ENCODE measurements at regions not wholly inside any gene's neighbourhood (a gene's known extent, or its start where the extent isn't known, plus 50 kb on each side); places are given as distances from the start of the nearest gene placed in this dataset.

DNA sequence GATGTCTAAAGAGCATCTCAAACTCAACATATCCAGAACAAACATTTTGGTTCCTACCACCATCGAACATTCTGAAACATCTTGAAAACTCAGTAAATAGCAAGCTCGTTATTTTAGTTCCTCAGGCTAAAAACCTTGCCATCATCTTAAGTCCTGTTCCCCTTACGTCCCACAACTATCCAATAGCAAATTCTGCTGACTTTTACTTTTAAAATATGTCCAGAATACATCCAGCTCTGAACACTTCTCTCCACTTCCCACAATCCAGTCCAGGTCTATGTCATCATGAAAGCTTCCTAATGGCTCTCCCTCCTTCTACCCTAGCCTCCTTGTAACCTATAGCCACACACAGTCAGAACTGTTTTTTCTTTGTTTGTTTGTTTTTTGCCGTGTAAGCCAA is 279.9 kb downstream of the IPO8 start:
- Histone ChIP-seq H3K36me3 (ENCODE audit: control insufficient read depth, insufficient read depth, low read length) (no peaks in the 10 kb centered on the region), H3K27ac (ENCODE audit: low read depth, low read length) (no peak overlapping the region), H3K9me3 (ENCODE audit: control insufficient read depth, insufficient read depth, low read length) (0 out of 2 replicates have a peak, but pooled peaks cover 13% of the 10 kb centered on the region), H3K27me3 (ENCODE audit: control insufficient read depth, insufficient read depth, low read length) (no peaks in the 10 kb centered on the region), H3K4me1 (ENCODE audit: control insufficient read depth, insufficient read depth, low read length) (no peaks in the 10 kb centered on the region), H3K4me3 (ENCODE audit: low read depth, low read length) (no peak overlapping the region), H3K9ac (ENCODE audit: low read depth, low read length) (no peak overlapping the region)

DNA sequence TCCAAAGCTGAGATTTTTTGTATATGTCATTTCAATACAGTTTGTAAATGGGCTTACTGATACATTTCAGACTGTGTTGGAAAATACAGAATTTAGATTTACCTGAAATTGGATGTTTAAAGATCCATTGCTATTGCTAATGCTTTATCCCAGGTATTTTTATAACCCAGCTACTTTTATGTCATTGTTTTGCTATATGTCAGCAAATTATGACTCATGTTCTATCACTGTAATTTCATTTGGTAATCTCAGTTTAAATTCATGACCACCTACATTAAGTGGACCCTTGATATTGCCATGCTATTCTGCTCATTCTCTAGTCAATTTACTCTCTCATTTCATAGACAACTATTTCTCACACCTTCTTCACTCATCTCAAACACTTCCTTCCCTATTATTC is 281.2 kb downstream of the IPO8 start:
- Histone ChIP-seq H3K9ac (ENCODE audit: low read depth, low read length) (no peak overlapping the region), H3K4me1 (ENCODE audit: control insufficient read depth, insufficient read depth, low read length) (no peaks in the 10 kb centered on the region), H3K36me3 (ENCODE audit: control insufficient read depth, insufficient read depth, low read length) (no peaks in the 10 kb centered on the region), H3K27ac (ENCODE audit: low read depth, low read length) (no peak overlapping the region), H3K4me3 (ENCODE audit: low read depth, low read length) (no peak overlapping the region), H3K27me3 (ENCODE audit: control insufficient read depth, insufficient read depth, low read length) (no peaks in the 10 kb centered on the region), H3K9me3 (ENCODE audit: control insufficient read depth, insufficient read depth, low read length) (0 out of 2 replicates have a peak, but pooled peaks cover 13% of the 10 kb centered on the region)

DNA sequence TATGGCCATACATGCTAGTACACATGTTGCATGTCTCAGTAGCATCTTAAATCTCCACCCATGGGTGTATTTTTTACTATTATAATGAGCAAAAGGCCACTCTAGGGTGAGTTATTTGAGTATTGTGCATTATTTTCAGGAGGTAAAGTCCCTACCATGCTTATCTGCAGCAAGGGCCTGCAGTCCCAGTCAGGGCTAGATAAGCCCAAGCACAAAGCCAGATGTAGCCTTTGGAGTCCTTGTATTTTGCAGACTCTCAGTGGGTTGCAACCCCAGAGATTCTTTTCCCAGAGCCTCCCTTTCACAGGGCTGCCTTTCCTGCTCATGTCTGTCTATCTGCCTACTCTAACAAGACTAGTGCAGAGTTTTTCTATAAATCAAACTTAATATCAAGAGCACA is 295.3 kb downstream of the IPO8 start:
- Histone ChIP-seq H3K36me3 (ENCODE audit: control insufficient read depth, insufficient read depth, low read length) (no peaks in the 10 kb centered on the region), H3K4me3 (ENCODE audit: low read depth, low read length) (no peak overlapping the region), H3K27ac (ENCODE audit: low read depth, low read length) (no peak overlapping the region), H3K9me3 (ENCODE audit: control insufficient read depth, insufficient read depth, low read length) (peaks cover 66% of the 10 kb centered on the region), H3K27me3 (ENCODE audit: control insufficient read depth, insufficient read depth, low read length) (no peaks in the 10 kb centered on the region), H3K4me1 (ENCODE audit: control insufficient read depth, insufficient read depth, low read length) (no peaks in the 10 kb centered on the region), H3K9ac (ENCODE audit: low read depth, low read length) (no peak overlapping the region)

DNA sequence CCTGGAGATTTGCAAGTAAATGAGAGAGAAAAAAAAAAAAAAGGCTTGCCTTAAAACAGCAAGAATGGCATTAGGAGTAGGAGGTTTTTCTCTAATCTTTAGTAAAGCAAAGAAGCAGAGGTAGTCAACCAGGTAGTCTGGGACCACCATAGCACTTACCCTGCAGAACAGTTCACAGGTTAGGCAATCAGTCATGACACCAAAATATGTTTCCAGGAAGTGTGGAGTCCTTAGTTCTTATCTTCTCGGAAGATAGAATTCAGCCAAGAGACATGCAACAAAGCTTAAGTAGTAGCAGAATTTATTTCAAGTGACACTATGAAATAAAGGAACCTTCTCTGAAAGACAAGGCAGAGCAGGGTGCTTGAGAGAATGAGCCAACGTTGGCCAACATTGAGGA is 295.8 kb downstream of the IPO8 start:
- no peak overlapping the region for H3K4me3 ChIP-seq (ENCODE audit: low read depth, low read length)

DNA sequence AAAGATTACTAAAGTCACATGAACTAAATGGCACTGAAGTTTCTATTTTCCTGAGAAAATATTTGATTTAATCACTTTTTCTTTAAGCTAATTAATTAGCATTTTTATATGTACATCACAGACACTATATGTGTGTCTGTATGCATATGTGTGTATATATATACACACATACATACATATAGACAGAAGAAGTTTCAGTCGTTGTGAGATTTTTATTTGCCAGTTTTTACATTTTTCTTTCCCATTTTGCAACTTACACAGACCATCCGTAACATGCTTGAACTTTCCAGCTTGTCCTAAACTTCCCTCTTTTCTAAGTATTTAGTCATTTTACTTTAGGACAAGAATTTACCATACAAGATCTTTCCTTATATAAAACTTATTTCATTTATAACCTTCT is 299.1 kb downstream of the IPO8 start:
- Histone ChIP-seq H3K9me3 (ENCODE audit: control insufficient read depth, insufficient read depth, low read length) (peaks cover 94% of the 10 kb centered on the region), H3K9ac (ENCODE audit: low read depth, low read length) (no peak overlapping the region), H3K4me3 (ENCODE audit: low read depth, low read length) (no peak overlapping the region), H3K27me3 (ENCODE audit: control insufficient read depth, insufficient read depth, low read length) (no peaks in the 10 kb centered on the region), H3K36me3 (ENCODE audit: control insufficient read depth, insufficient read depth, low read length) (no peaks in the 10 kb centered on the region), H3K4me1 (ENCODE audit: control insufficient read depth, insufficient read depth, low read length) (no peaks in the 10 kb centered on the region), H3K27ac (ENCODE audit: low read depth, low read length) (no peak overlapping the region)

More for the DNA sequence above, 295.8 kb downstream of the IPO8 start:
- H3K27ac ChIP-seq (ENCODE audit: low read depth, low read length), result no peak overlapping the region
- H3K9me3 ChIP-seq (ENCODE audit: control insufficient read depth, insufficient read depth, low read length), result peaks cover 69% of the 10 kb centered on the region
- H3K4me1 ChIP-seq (ENCODE audit: control insufficient read depth, insufficient read depth, low read length), result no peaks in the 10 kb centered on the region
- H3K27me3 ChIP-seq (ENCODE audit: control insufficient read depth, insufficient read depth, low read length), result no peaks in the 10 kb centered on the region
- H3K9ac ChIP-seq (ENCODE audit: low read depth, low read length), result no peak overlapping the region
- H3K36me3 ChIP-seq (ENCODE audit: control insufficient read depth, insufficient read depth, low read length), result no peaks in the 10 kb centered on the region

DNA sequence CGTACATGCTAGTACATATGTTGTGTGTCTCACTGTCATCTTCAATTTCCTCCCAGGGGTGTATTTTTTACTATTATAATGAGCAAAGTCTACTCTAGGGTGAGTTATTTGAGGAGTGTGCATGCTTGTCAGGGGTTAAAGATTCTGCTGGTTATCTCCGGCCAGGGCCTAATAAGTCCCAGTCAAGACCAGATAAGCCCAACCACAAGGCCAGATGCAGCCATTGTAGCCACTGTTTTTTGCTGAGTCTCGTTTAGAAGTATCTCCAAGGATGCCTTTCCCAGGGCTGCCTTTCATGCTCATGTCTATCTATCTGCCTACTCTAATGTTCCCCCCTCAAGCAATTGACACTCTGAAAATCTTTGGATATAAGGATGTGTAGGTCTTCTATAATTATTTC is 300.5 kb downstream of the IPO8 start:
- Histone ChIP-seq H3K9me3 (ENCODE audit: control insufficient read depth, insufficient read depth, low read length) (peaks cover 96% of the 10 kb centered on the region), H3K36me3 (ENCODE audit: control insufficient read depth, insufficient read depth, low read length) (no peaks in the 10 kb centered on the region), H3K4me3 (ENCODE audit: low read depth, low read length) (no peak overlapping the region), H3K27ac (ENCODE audit: low read depth, low read length) (no peak overlapping the region), H3K4me1 (ENCODE audit: control insufficient read depth, insufficient read depth, low read length) (no peaks in the 10 kb centered on the region), H3K9ac (ENCODE audit: low read depth, low read length) (no peak overlapping the region), H3K27me3 (ENCODE audit: control insufficient read depth, insufficient read depth, low read length) (no peaks in the 10 kb centered on the region)

DNA sequence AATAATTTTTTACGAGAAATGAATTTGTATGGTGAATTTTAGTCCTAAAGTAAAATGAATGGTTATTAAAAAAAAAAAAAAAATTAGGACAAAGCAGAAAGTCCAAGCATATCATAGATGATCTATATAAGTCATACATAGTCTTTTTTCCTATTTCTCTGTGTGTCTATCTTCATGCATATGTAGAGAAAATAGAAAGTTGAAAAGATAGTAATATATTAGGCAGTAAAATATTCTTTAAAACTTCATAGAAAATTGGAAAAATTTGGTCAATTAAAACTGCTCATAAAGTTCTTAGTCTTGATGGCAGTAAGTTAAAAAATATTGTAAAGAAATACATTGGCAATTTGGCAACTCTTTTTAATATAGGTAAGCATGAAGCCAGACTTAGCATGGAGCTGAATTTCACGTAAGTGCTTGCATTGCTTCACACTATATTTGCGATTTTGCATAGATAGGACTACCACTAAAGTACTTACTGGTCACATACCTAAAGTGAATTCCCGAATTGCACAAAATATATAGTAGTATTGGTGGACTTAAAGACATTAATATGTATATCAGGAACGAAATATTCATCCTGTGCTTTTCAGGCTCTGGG is 303.8 kb downstream of the IPO8 start:
- H3K27me3 ChIP-seq (ENCODE audit: control insufficient read depth, insufficient read depth, low read length), result no peaks in the 10 kb centered on the region
- H3K27ac ChIP-seq (ENCODE audit: low read depth, low read length), result no peak overlapping the region
- no peak overlapping the region; the same call in 1 of the 2 replicates for H3K4me3 ChIP-seq (ENCODE audit: low read depth, low read length)
- H3K9me3 ChIP-seq (ENCODE audit: control insufficient read depth, insufficient read depth, low read length), result peaks cover 92% of the 10 kb centered on the region
- no peaks in the 10 kb centered on the region for H3K36me3 ChIP-seq (ENCODE audit: control insufficient read depth, insufficient read depth, low read length)
- H3K4me1 ChIP-seq (ENCODE audit: control insufficient read depth, insufficient read depth, low read length), result no peaks in the 10 kb centered on the region
- H3K9ac ChIP-seq (ENCODE audit: low read depth, low read length), result no peak overlapping the region

DNA sequence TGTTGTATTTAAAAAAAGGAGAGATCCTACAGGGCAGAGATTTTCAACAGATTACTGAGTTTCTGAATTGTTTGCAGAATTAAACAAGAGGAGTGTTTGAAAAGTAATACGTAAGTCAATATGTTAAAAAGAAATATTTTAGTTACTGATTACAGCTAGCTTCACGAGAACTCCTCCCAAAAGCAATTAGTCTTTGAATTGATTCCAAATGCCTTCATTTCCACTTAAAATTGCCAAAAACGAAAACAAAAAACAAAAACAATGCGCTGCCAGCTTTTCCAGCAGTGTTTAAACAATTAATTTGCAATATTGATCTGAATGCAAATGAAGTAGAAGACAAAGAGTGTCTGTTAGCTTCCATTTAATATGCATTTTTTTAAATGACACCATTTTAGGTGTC is 310.0 kb downstream of the IPO8 start:
- H3K27ac ChIP-seq (ENCODE audit: low read depth, low read length), result no peak overlapping the region
- H3K4me1 ChIP-seq (ENCODE audit: control insufficient read depth, insufficient read depth, low read length), result no peaks in the 10 kb centered on the region
- no peaks in the 10 kb centered on the region for H3K27me3 ChIP-seq (ENCODE audit: control insufficient read depth, insufficient read depth, low read length)
- peaks cover 44% of the 10 kb centered on the region for H3K9me3 ChIP-seq (ENCODE audit: control insufficient read depth, insufficient read depth, low read length)
- H3K4me3 ChIP-seq (ENCODE audit: low read depth, low read length), result no peak overlapping the region
- no peak overlapping the region for H3K9ac ChIP-seq (ENCODE audit: low read depth, low read length)
- H3K36me3 ChIP-seq (ENCODE audit: control insufficient read depth, insufficient read depth, low read length), result no peaks in the 10 kb centered on the region

DNA sequence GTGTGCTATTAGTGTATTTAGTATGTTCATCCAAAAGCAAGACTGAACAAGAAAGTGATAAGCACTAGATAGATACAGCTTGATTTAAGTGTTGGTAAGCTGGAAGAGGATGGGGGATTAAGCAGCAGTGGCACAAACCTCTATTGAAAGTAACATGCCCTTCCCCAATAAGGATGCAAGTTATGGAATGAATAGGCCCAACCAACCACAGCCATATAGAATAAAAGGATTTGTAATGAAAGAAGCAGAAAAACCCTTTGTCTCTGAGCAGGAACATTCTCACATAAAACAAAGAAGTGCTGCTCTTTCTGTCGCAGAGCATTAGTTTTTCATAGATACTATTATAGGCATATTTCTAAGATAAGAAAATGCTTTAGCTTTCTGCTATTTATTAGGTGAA is 310.7 kb downstream of the IPO8 start:
- Histone ChIP-seq H3K9me3 (ENCODE audit: control insufficient read depth, insufficient read depth, low read length) (peaks cover 42% of the 10 kb centered on the region), H3K36me3 (ENCODE audit: control insufficient read depth, insufficient read depth, low read length) (no peaks in the 10 kb centered on the region), H3K9ac (ENCODE audit: low read depth, low read length) (no peak overlapping the region), H3K4me1 (ENCODE audit: control insufficient read depth, insufficient read depth, low read length) (no peaks in the 10 kb centered on the region), H3K4me3 (ENCODE audit: low read depth, low read length) (no peak overlapping the region), H3K27me3 (ENCODE audit: control insufficient read depth, insufficient read depth, low read length) (no peaks in the 10 kb centered on the region), H3K27ac (ENCODE audit: low read depth, low read length) (no peak overlapping the region)

DNA sequence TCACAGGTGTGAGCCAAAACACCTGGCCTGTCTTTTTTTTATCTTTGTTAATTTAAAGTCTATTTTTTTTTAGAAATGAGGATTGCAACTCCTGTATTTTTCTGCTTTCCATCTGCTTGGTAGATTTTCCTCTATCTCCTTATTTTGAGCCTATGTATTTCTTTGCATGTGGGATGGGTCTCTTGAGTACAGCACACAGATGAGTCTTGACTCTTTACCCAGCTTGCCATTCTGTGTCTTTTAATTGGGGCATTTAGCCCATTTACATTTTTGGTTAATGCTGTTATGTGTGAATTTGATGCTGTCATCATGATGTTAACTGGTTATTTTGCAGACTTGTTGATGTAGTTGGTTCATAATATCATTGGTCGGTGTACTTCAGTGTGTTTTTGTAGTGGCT is 317.4 kb downstream of the IPO8 start:
- Histone ChIP-seq H3K27me3 (ENCODE audit: control insufficient read depth, insufficient read depth, low read length) (no peaks in the 10 kb centered on the region), H3K36me3 (ENCODE audit: control insufficient read depth, insufficient read depth, low read length) (no peaks in the 10 kb centered on the region), H3K4me3 (ENCODE audit: low read depth, low read length) (no peak overlapping the region), H3K9ac (ENCODE audit: low read depth, low read length) (no peak overlapping the region), H3K9me3 (ENCODE audit: control insufficient read depth, insufficient read depth, low read length) (peaks cover 21% of the 10 kb centered on the region), H3K27ac (ENCODE audit: low read depth, low read length) (no peak overlapping the region), H3K4me1 (ENCODE audit: control insufficient read depth, insufficient read depth, low read length) (no peaks in the 10 kb centered on the region)

DNA sequence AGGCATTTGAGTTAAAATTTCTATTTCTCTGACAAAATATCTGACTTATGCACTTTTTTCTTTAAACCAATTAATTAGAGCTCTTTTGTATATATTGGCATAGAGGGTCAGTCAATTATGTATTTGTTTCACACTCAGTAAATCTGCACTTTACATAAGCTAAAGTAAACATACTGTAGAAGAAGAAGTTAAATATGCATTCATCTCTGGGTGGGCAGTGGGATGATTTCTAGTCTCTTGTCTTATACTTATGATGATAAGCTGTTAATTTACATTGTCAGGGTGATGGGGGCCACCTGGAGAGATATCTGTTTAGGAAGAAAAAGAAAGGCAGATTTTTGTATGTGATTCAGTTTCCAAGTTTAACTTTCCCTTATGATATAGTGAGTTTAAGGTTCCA is 330.8 kb downstream of the IPO8 start:
- Histone ChIP-seq H3K27me3 (ENCODE audit: control insufficient read depth, insufficient read depth, low read length) (no peaks in the 10 kb centered on the region), H3K27ac (ENCODE audit: low read depth, low read length) (no peak overlapping the region), H3K9ac (ENCODE audit: low read depth, low read length) (no peak overlapping the region), H3K9me3 (ENCODE audit: control insufficient read depth, insufficient read depth, low read length) (peaks cover 15% of the 10 kb centered on the region), H3K4me3 (ENCODE audit: low read depth, low read length) (no peak overlapping the region), H3K4me1 (ENCODE audit: control insufficient read depth, insufficient read depth, low read length) (no peaks in the 10 kb centered on the region), H3K36me3 (ENCODE audit: control insufficient read depth, insufficient read depth, low read length) (no peaks in the 10 kb centered on the region)

DNA sequence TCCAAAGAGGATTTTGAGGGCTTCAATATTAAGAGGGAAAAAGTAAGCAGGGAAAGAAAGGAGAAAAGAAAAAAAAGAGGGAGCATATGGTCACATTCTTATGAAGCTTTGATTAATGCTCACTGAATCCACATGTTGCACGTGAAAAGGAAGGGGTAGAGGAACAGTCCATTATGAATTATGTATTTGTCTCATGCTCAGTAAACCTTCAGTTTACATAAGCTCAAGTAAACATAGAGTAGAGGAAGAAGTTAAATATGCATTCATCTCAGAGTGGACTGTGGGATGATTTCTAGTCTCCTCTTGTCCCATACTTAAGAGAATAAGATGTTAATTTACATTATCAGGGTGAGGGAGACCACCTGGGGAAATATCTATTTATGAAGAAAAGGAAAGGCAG is 334.5 kb downstream of the IPO8 start:
- Histone ChIP-seq H3K36me3 (ENCODE audit: control insufficient read depth, insufficient read depth, low read length) (no peaks in the 10 kb centered on the region), H3K9ac (ENCODE audit: low read depth, low read length) (no peak overlapping the region), H3K4me3 (ENCODE audit: low read depth, low read length) (no peak overlapping the region), H3K27ac (ENCODE audit: low read depth, low read length) (no peak overlapping the region), H3K27me3 (ENCODE audit: control insufficient read depth, insufficient read depth, low read length) (no peaks in the 10 kb centered on the region), H3K4me1 (ENCODE audit: control insufficient read depth, insufficient read depth, low read length) (no peaks in the 10 kb centered on the region), H3K9me3 (ENCODE audit: control insufficient read depth, insufficient read depth, low read length) (peaks cover 19% of the 10 kb centered on the region)

Data from HUES48 (cell line).